Tibial nerve (tissue), 4 donors: ENCODE measurements at regions not wholly inside any gene's neighbourhood (a gene's known extent, or its start where the extent isn't known, plus 50 kb on each side); places are given as distances from the start of the nearest gene placed in this dataset.

Experiments
- EP300 ChIP-seq, 2 donors: sonication (generic); formaldehyde crosslinking; IDR thresholded peaks; one replicate each; pipeline ENCODE4 v1.6.1; 2017; ENCODE audit warnings: antibody characterized with exemption in 2 of 2, mild to moderate bottlenecking in 1 of 2
- POLR2A ChIP-seq, 2 donors: fragments of 450-650 bp; IDR thresholded peaks; one replicate each; pipeline ENCODE4 v1.6.1; 2017; ENCODE audit warnings: antibody characterized with exemption in 2 of 2, mild to moderate bottlenecking in 2 of 2, moderate library complexity in 2 of 2
- TF ChIP-seq, protein P1 (sequence below), 5 experiments: fragments of 200-600 bp in 3 of 5; fragments of 450-650 bp in 2 of 5; sonication (generic) in 3 of 5; IDR thresholded peaks; one replicate each; pipeline ENCODE4 v1.5.1; 2016 to 2019; ENCODE audit warnings: antibody characterized with exemption in 5 of 5, mild to moderate bottlenecking in 3 of 5, moderate library complexity in 2 of 5

DNA sequence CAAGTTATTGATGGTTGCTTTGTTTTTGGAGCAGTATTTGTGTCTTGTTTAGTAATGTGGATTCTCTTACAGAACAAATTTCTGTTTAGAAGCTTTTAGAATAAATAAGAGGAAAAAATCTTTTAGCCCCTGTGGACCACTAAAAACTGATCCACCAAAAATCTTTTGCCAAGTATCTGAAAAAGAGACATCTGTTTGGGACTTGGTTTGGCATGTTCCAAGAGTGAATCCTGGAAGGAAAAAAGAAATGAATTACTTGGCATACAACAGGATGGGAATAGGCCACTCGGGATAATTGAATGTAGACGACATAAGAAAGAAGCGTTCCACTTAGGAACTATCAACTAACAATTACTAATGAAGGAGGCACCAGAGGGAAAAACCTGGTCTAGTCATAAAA is 1350.1 kb upstream of the C9orf72 start:
- TF ChIP-seq, protein P1, sequence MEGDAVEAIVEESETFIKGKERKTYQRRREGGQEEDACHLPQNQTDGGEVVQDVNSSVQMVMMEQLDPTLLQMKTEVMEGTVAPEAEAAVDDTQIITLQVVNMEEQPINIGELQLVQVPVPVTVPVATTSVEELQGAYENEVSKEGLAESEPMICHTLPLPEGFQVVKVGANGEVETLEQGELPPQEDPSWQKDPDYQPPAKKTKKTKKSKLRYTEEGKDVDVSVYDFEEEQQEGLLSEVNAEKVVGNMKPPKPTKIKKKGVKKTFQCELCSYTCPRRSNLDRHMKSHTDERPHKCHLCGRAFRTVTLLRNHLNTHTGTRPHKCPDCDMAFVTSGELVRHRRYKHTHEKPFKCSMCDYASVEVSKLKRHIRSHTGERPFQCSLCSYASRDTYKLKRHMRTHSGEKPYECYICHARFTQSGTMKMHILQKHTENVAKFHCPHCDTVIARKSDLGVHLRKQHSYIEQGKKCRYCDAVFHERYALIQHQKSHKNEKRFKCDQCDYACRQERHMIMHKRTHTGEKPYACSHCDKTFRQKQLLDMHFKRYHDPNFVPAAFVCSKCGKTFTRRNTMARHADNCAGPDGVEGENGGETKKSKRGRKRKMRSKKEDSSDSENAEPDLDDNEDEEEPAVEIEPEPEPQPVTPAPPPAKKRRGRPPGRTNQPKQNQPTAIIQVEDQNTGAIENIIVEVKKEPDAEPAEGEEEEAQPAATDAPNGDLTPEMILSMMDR (IDR thresholded peaks at IDR 0.05) = no peak
- no peak for TF ChIP-seq POLR2A (IDR thresholded peaks at IDR 0.05)
- TF ChIP-seq EP300 (IDR thresholded peaks at IDR 0.05) = no peak
